GM23338 (cell line): ENCODE measurements at regions not wholly inside any gene's neighbourhood (a gene's known extent, or its start where the extent isn't known, plus 50 kb on each side); places are given as distances from the start of the nearest gene placed in this dataset.

Source experiments
- ATAC-seq: fragments of 200-7000 bp; cut with Tn5 transposase; 3 replicates; pipeline ENCODE4 v1.9.1; 2020
- DNase-seq: peaks from one replicate; pipeline ENCODE4 v3.0.0-alpha.2; 2015; ENCODE audit warnings: low spot score
- H2AFZ ChIP-seq: fragments of 200-600 bp; sonication (generic); 2 replicates; pipeline ENCODE4 v1.8.0; 2016; ENCODE audit warnings: antibody characterized with exemption, mild to moderate bottlenecking, moderate library complexity
- H3F3A ChIP-seq: fragments of 200-600 bp; sonication (generic); replicated peaks from 2 replicates; pipeline ENCODE4 v1.8.0; 2017; ENCODE audit warnings: antibody characterized with exemption, mixed run types, low read depth
- H3K27ac ChIP-seq: fragments of 200-600 bp; sonication (generic); 2 replicates; pipeline ENCODE4 v1.6.1; 2016; ENCODE audit warnings: low read depth
- H3K27me3 ChIP-seq: fragments of 200-600 bp; sonication (generic); 2 replicates; pipeline ENCODE4 v1.8.0; 2016; ENCODE audit warnings: mild to moderate bottlenecking, mixed run types, moderate library complexity; ENCODE audit not compliant: insufficient read depth
- H3K36me3 ChIP-seq: fragments of 200-600 bp; sonication (generic); 2 replicates; pipeline ENCODE4 v1.8.0; 2016; ENCODE audit warnings: mild to moderate bottlenecking; ENCODE audit not compliant: insufficient read depth
- H3K4me1 ChIP-seq: fragments of 200-600 bp; sonication (generic); 2 replicates; pipeline ENCODE4 v1.8.0; 2016; ENCODE audit warnings: mild to moderate bottlenecking, moderate library complexity; ENCODE audit not compliant: insufficient read depth
- H3K4me2 ChIP-seq: fragments of 200-600 bp; sonication (generic); 2 replicates; pipeline ENCODE4 v1.7.1; 2017; ENCODE audit warnings: mixed run types
- H3K4me3 ChIP-seq: fragments of 200-600 bp; sonication (generic); 2 replicates; pipeline ENCODE4 v1.6.1; 2016; ENCODE audit warnings: mixed run types
- H3K79me2 ChIP-seq: fragments of 200-600 bp; sonication (generic); replicated peaks from 2 replicates; pipeline ENCODE4 v1.8.0; 2017; ENCODE audit warnings: mild to moderate bottlenecking; ENCODE audit not compliant: insufficient read depth
- H3K9me2 ChIP-seq: fragments of 200-600 bp; sonication (generic); 2 replicates; pipeline ENCODE4 v1.8.0; 2017; ENCODE audit not compliant: insufficient read depth
- H4K20me1 ChIP-seq: fragments of 200-600 bp; sonication (generic); replicated peaks from 2 replicates; pipeline ENCODE4 v1.8.0; 2017; ENCODE audit warnings: mild to moderate bottlenecking; ENCODE audit not compliant: insufficient read depth
- H3K27ac Mint-ChIP-seq: 2 replicates; pipeline ENCODE4 v1.8.0; 2020; ENCODE audit warnings: inconsistent platforms, mild to moderate bottlenecking, moderate library complexity, mixed read lengths
- H3K27me3 Mint-ChIP-seq: 3 replicates; pipeline ENCODE4 v1.8.0; 2022; ENCODE audit warnings: low read depth, mild to moderate bottlenecking, moderate library complexity, mixed read lengths, inconsistent platforms; ENCODE audit not compliant: insufficient read depth, poor library complexity
- H3K36me3 Mint-ChIP-seq: 3 replicates; pipeline ENCODE4 v1.8.0; 2021; ENCODE audit warnings: low read depth, mild to moderate bottlenecking, inconsistent platforms, moderate library complexity, mixed read lengths
- H3K4me1 Mint-ChIP-seq: 3 replicates; pipeline ENCODE4 v1.8.0; 2020; ENCODE audit warnings: mild to moderate bottlenecking, inconsistent platforms, mixed read lengths
- H3K4me3 Mint-ChIP-seq: 3 replicates; pipeline ENCODE4 v1.8.0; 2021; ENCODE audit warnings: moderate library complexity, mild to moderate bottlenecking, inconsistent platforms, mixed read lengths
- H3K9me3 Mint-ChIP-seq: 3 replicates; pipeline ENCODE4 v1.8.0; 2020; ENCODE audit warnings: moderate library complexity, mild to moderate bottlenecking, inconsistent platforms, mixed read lengths
- CREB1 ChIP-seq: fragments of 250-450 bp; sonication (Bioruptor Pico); IDR thresholded peaks from 2 replicates; pipeline ENCODE4 v1.5.0; 2020; ENCODE audit warnings: low read depth, mild to moderate bottlenecking, moderate library complexity
- EZH2phosphoT487 ChIP-seq: fragments of 200-600 bp; sonication (generic); IDR thresholded peaks from one replicate; pipeline ENCODE4 v1.8.1; 2018; ENCODE audit warnings: antibody characterized with exemption; ENCODE audit not compliant: unreplicated experiment
- JUNB ChIP-seq: IDR thresholded peaks from one replicate; pipeline ENCODE4 v1.6.1; 2016; ENCODE audit warnings: antibody characterized with exemption; ENCODE audit not compliant: unreplicated experiment
- NANOG ChIP-seq: IDR thresholded peaks from 2 replicates; pipeline ENCODE4 v1.6.1; 2016; ENCODE audit warnings: antibody characterized with exemption, borderline replicate concordance
- POLR2AphosphoS5 ChIP-seq: IDR thresholded peaks from 2 replicates; pipeline ENCODE4 v1.6.1; 2016; ENCODE audit warnings: antibody characterized with exemption, low read depth
- STAT1 ChIP-seq: IDR thresholded peaks from one replicate; pipeline ENCODE4 v1.6.1; 2016; ENCODE audit warnings: antibody characterized with exemption; ENCODE audit not compliant: unreplicated experiment
- ZNF331 ChIP-seq: fragments of 250-450 bp; sonication (Bioruptor Pico); IDR thresholded peaks from 2 replicates; pipeline ENCODE4 v1.5.0; 2020; ENCODE audit warnings: low read depth, mild to moderate bottlenecking, moderate library complexity
- TF ChIP-seq, protein P1 (sequence below): IDR thresholded peaks from one replicate; pipeline ENCODE4 v1.6.1; 2018; ENCODE audit warnings: antibody characterized with exemption; ENCODE audit not compliant: unreplicated experiment
- TF ChIP-seq, protein P2 (sequence below), 2 experiments: fragments of 200-600 bp in 1 of 2; sonication (generic) in 1 of 2; conservative IDR thresholded peaks; 2 replicates each; pipeline versions ENCODE4 v1.5.1 to v1.6.1; 2016 to 2017; ENCODE audit warnings: antibody characterized with exemption in 2 of 2, low read depth in 2 of 2, mild to moderate bottlenecking in 2 of 2, moderate library complexity in 1 of 2
- TF ChIP-seq, protein P3 (sequence below): IDR thresholded peaks from 2 replicates; pipeline ENCODE4 v1.6.1; 2016; ENCODE audit warnings: antibody characterized with exemption

DNA sequence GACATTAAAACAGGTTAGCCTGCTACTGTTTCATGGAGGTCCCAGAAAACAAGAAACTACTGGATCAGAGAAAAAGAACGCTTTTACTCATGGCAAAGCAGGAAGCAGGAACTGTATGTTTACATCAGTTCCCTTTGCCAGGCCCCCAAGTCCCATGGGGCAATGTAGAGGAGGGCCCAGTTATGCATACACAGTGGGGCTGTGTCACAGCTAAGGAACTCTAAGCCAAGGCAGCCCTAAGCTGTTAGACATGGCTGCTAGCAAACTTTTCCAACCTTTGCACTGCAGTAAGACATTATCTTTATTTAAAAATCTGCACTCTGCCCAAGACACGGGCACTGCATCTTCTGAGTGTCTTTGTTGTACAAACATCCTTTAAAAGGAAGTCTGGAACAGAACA lies 975.8 kb downstream of the C4orf33 start:
- no peak for DNase-seq
- Mint-ChIP-seq H3K4me3 (no peak overlapping the region), H3K4me1 (peaks cover 29% of the 10 kb centered on the region), H3K27me3 (peaks cover 2% of the 10 kb centered on the region), H3K27ac (no peak overlapping the region), H3K9me3 (peaks cover 7% of the 10 kb centered on the region; the same call in 2 of the 3 replicates), H3K36me3 (peaks cover 22% of the 10 kb centered on the region; the same call in 2 of the 3 replicates)
- no peak overlapping the region for H3K4me2 ChIP-seq
- H4K20me1 ChIP-seq, result no peaks in the 10 kb centered on the region
- no peaks in the 10 kb centered on the region for H3K79me2 ChIP-seq
- H3K36me3 ChIP-seq, result no peaks in the 10 kb centered on the region
- H3K4me1 ChIP-seq, result peaks cover 11% of the 10 kb centered on the region; the same call in 1 of the 2 replicates
- H3K27me3 ChIP-seq, result no peaks in the 10 kb centered on the region
- H3F3A ChIP-seq, result no peaks in the 10 kb centered on the region
- H3K4me3 ChIP-seq, result no peak overlapping the region
- no peaks in the 10 kb centered on the region for H3K9me2 ChIP-seq
- no peak overlapping the region for H3K27ac ChIP-seq
- TF ChIP-seq, protein P1, sequence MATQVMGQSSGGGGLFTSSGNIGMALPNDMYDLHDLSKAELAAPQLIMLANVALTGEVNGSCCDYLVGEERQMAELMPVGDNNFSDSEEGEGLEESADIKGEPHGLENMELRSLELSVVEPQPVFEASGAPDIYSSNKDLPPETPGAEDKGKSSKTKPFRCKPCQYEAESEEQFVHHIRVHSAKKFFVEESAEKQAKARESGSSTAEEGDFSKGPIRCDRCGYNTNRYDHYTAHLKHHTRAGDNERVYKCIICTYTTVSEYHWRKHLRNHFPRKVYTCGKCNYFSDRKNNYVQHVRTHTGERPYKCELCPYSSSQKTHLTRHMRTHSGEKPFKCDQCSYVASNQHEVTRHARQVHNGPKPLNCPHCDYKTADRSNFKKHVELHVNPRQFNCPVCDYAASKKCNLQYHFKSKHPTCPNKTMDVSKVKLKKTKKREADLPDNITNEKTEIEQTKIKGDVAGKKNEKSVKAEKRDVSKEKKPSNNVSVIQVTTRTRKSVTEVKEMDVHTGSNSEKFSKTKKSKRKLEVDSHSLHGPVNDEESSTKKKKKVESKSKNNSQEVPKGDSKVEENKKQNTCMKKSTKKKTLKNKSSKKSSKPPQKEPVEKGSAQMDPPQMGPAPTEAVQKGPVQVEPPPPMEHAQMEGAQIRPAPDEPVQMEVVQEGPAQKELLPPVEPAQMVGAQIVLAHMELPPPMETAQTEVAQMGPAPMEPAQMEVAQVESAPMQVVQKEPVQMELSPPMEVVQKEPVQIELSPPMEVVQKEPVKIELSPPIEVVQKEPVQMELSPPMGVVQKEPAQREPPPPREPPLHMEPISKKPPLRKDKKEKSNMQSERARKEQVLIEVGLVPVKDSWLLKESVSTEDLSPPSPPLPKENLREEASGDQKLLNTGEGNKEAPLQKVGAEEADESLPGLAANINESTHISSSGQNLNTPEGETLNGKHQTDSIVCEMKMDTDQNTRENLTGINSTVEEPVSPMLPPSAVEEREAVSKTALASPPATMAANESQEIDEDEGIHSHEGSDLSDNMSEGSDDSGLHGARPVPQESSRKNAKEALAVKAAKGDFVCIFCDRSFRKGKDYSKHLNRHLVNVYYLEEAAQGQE, result no peak
- TF ChIP-seq JUNB (no peak), NANOG (no peak), ZNF331 (CRISPR knock-in tag) (no peak), STAT1 (no peak)
- TF ChIP-seq, protein P2, sequence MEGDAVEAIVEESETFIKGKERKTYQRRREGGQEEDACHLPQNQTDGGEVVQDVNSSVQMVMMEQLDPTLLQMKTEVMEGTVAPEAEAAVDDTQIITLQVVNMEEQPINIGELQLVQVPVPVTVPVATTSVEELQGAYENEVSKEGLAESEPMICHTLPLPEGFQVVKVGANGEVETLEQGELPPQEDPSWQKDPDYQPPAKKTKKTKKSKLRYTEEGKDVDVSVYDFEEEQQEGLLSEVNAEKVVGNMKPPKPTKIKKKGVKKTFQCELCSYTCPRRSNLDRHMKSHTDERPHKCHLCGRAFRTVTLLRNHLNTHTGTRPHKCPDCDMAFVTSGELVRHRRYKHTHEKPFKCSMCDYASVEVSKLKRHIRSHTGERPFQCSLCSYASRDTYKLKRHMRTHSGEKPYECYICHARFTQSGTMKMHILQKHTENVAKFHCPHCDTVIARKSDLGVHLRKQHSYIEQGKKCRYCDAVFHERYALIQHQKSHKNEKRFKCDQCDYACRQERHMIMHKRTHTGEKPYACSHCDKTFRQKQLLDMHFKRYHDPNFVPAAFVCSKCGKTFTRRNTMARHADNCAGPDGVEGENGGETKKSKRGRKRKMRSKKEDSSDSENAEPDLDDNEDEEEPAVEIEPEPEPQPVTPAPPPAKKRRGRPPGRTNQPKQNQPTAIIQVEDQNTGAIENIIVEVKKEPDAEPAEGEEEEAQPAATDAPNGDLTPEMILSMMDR (conservative IDR thresholded peaks at IDR 0.05; ENCODE audit: low read depth in 2 of 2), result no peak
- TF ChIP-seq, protein P3, sequence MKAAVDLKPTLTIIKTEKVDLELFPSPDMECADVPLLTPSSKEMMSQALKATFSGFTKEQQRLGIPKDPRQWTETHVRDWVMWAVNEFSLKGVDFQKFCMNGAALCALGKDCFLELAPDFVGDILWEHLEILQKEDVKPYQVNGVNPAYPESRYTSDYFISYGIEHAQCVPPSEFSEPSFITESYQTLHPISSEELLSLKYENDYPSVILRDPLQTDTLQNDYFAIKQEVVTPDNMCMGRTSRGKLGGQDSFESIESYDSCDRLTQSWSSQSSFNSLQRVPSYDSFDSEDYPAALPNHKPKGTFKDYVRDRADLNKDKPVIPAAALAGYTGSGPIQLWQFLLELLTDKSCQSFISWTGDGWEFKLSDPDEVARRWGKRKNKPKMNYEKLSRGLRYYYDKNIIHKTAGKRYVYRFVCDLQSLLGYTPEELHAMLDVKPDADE, result no peak
- ATAC-seq, result no peak
- no peak overlapping the region for H2AFZ ChIP-seq

DNA sequence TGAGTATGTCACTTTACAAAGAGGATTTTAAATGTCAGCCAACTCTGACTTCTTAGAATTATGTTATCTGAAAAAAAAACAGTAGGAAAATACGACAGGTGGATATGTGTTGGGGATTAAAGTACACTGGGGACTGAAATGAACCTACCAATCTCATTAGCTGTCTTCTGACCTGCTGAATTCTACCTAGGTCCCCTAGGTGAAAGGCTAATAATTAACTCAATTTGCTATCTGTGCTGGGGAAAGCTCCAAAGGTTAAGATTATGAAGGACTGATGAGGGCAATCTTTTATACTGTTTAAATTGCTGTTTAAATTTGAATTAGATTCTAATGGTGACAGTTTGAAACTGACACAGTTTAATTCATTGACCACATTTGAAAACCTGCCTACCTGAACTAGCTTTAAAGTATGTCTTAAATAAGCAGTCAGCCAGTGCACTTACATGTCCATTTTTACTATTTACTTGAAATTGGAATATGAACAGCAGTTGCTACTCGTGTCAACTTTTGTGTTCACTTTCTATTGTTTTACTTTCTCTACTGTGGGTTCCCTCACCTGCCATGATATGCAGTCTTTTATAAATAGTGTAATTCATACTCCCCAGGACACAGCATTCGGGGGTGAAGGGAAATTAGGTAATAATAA lies 977.3 kb downstream of the C4orf33 start:
- H3K27ac ChIP-seq, result no peak overlapping the region
- H3K4me1 ChIP-seq, result peaks cover 9% of the 10 kb centered on the region; the same call in 1 of the 2 replicates
- no peak overlapping the region for H3K4me2 ChIP-seq
- Mint-ChIP-seq H3K36me3 (peaks cover 14% of the 10 kb centered on the region; the same call in 2 of the 3 replicates), H3K9me3 (peaks cover 7% of the 10 kb centered on the region; the same call in 2 of the 3 replicates), H3K27me3 (peaks cover 2% of the 10 kb centered on the region), H3K4me1 (peaks cover 22% of the 10 kb centered on the region), H3K4me3 (no peak overlapping the region), H3K27ac (no peak overlapping the region)
- ATAC-seq (no peak), DNase-seq (no peak)
- H3K79me2 ChIP-seq, result no peaks in the 10 kb centered on the region
- no peak for TF ChIP-seq JUNB
- TF ChIP-seq CREB1 (CRISPR knock-in tag), result no peak
- TF ChIP-seq, protein P2 (conservative IDR thresholded peaks at IDR 0.05; ENCODE audit: low read depth in 2 of 2), result no peak
- TF ChIP-seq EZH2phosphoT487, result no peak
- TF ChIP-seq POLR2AphosphoS5, result no peak
- no peak for TF ChIP-seq ZNF331 (CRISPR knock-in tag)
- no peak overlapping the region for H3K4me3 ChIP-seq
- no peak overlapping the region for H2AFZ ChIP-seq
- no peaks in the 10 kb centered on the region for H3K27me3 ChIP-seq
- H3F3A ChIP-seq, result no peaks in the 10 kb centered on the region
- H4K20me1 ChIP-seq, result no peaks in the 10 kb centered on the region
- no peaks in the 10 kb centered on the region for H3K9me2 ChIP-seq
- H3K36me3 ChIP-seq, result no peaks in the 10 kb centered on the region
